GM12891 (cell line): ENCODE measurements at regions not wholly inside any gene's neighbourhood (a gene's known extent, or its start where the extent isn't known, plus 50 kb on each side); places are given as distances from the start of the nearest gene placed in this dataset.

Source experiments
- PAX5 ChIP-seq: IDR thresholded peaks from 2 replicates; pipeline ENCODE4 v1.6.1; 2011; ENCODE audit warnings: low read length, moderate library complexity, mild to moderate bottlenecking; ENCODE audit not compliant: insufficient read depth, severe bottlenecking
- POLR2A ChIP-seq: IDR thresholded peaks from 2 replicates; pipeline ENCODE4 v1.6.1; 2011; ENCODE audit warnings: low read depth, low read length, control low read depth
- POLR2AphosphoS5 ChIP-seq: IDR thresholded peaks from 2 replicates; pipeline ENCODE4 v1.6.1; 2011; ENCODE audit warnings: low read depth, low read length, control low read depth
- TAF1 ChIP-seq: IDR thresholded peaks from 2 replicates; pipeline ENCODE4 v1.6.1; 2011; ENCODE audit warnings: low read depth, low read length, control low read depth

- TF ChIP-seq TAF1 (no peak), POLR2A (no peak), POLR2AphosphoS5 (no peak), PAX5 (no peak)
Observed at GRCh38 chr5:112023766-112024165, 266.8 kb upstream of the NREP start.
